ENCODE measurements at regions not wholly inside any gene's neighbourhood (a gene's known extent, or its start where the extent isn't known, plus 50 kb on each side); places are given as distances from the start of the nearest gene placed in this dataset.
"Not testable (repeated sequence)": the region's sequence is repeated elsewhere in the genome, so short reads cannot be mapped to it uniquely, and the experiment has no call there.

GRCh38 chr10:21135023-21135931 is 238.2 kb upstream of the NEBL start:
- peak; percentile 88 for DNase-seq (ENCODE audit: low spot score)
- in situ Hi-C loops (cut with HindIII; ENCODE audit: low sequenced_read_pairs) = no loop called here

DNA sequence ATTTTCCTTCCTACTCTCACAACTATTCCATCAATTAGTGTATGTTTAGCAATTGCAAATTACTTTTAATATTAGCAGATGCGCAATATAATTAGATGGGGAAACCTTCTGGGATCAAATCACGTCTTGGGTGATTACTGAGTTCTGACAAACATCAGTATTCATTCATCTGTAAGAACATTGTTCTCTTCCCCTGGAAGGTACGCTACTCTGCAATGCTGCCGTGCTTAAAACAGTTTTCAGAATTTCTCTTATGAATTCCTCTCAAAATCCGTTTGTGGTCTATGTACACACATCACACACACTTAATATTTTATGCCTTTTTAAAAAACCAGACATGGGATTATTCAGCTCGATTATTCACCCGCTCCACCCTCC is 237.5 kb upstream of the NEBL start:
- in situ Hi-C loops (cut with HindIII; ENCODE audit: low sequenced_read_pairs) = no loop called here
- DNase-seq (ENCODE audit: low spot score) = no peak

- in situ Hi-C loops (cut with HindIII; ENCODE audit: low sequenced_read_pairs) = no loop called here
- DNase-seq (ENCODE audit: low spot score) = no peak
Measured at GRCh38 chr10:21130683-21131442, 233.8 kb upstream of the NEBL start.

DNA sequence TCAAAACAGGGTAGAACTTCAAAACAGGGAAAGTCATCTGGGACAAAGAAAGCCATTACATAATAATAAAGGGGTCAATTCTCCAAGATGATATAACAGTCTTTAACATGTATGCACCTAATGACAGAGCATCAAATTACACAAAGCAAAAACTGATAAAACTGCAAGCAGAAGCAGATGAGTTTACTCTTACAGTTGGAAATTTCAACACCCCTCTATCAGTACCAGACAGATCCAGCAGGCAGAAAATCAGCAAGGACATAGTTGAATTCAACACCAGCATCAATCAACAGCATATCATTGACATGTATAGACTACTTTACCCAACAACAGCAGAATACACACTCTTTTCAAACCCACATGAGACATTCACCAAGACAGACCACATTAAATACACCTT is 233.0 kb upstream of the NEBL start:
- in situ Hi-C loops (cut with HindIII; ENCODE audit: low sequenced_read_pairs) = no loop called here
- DNase-seq (ENCODE audit: low spot score) = no peak

DNA sequence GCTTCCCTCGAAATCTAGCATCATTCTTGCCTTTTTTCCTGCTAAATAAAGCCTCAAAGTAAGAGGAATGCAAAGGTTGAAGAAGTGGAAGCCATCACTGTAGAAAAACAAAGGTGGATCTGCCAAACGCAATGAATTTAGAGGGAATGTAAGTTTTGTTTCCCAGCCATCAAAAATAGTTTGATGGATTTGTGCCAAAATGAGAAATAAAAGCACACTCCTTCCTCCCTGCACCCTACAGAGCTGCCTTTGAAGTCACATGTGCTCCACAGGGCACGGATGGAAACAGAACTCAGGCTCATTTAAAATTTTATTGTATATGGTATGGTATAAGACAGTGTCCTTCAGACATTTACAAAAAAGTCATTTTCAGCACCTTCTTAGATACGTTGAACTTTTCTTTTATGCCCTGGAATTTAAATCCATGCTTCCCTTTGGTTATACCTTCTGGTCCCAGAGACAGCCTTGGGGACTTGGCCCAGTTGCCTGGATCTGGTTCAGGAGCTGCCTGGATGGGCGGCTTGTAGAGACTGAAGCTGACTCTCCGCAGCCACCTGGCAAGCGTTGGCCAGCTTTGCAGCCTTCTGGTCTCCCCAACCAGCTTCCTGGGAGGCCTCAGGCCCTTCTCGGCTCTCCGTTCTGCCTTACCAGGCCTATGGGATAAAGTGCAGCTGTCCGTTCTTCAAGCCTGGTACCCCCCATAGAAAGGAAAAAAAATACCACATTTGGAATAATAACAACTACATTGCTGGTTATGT is 228.5 kb upstream of the NEBL start:
- in situ Hi-C loops (cut with HindIII; ENCODE audit: low sequenced_read_pairs) = no loop called here
- peak; percentile 98 for DNase-seq (ENCODE audit: low spot score)

GRCh38 chr10:21122907-21123306 is 225.8 kb upstream of the NEBL start:
- in situ Hi-C loops (cut with HindIII; ENCODE audit: low sequenced_read_pairs) = no loop called here

DNA sequence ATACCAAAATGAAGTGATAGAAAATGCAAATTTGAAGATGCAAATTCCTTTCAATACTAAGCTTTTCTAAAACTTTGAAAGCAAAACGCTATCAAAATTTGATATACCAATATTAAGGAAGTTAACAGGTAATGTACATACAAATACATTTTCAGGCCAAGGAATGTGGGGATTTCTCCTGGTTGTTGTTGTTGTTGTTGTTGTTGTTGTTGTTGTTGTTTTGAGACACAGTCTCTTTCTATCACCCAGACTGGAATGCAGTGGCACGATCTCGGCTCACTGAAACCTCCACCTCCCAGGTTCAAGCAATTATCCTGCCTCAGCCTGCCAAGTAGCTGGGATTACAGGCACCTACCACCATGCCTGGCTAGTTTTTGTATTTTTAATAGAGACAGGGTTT is 224.7 kb upstream of the NEBL start:
- in situ Hi-C loops (cut with HindIII; ENCODE audit: low sequenced_read_pairs); DNase-seq (ENCODE audit: low spot score): not testable (repeated sequence)

More at GRCh38 chr10:21122907-21123306, 225.8 kb upstream of the NEBL start:
- no peak for DNase-seq (ENCODE audit: low spot score)

DNA sequence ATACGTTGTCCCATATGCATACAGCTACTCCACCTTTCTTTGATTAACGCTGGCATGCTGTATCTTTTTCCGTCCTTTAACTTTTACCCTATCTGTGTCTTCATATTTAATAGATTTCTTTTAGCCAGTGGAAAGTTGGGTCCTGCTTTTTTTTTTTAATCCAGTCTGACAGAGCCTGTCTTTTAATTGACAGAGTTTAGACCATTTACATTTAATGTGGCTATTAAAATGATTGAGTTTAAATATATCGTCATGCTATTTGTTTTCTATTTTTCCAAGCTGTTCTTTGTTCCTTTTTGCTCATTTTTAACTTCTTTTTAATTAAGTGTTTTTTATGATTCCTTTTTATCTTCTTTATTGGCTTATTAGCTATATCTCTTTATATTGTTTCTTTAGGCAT is 217.6 kb upstream of the NEBL start:
- DNase-seq (ENCODE audit: low spot score) = no peak
- in situ Hi-C loops (cut with HindIII; ENCODE audit: low sequenced_read_pairs) = no loop called here

- DNase-seq (ENCODE audit: low spot score) = no peak
- in situ Hi-C loops (cut with HindIII; ENCODE audit: low sequenced_read_pairs) = no loop called here
Measured at GRCh38 chr10:21110358-21110757, 213.2 kb upstream of the NEBL start.

DNA sequence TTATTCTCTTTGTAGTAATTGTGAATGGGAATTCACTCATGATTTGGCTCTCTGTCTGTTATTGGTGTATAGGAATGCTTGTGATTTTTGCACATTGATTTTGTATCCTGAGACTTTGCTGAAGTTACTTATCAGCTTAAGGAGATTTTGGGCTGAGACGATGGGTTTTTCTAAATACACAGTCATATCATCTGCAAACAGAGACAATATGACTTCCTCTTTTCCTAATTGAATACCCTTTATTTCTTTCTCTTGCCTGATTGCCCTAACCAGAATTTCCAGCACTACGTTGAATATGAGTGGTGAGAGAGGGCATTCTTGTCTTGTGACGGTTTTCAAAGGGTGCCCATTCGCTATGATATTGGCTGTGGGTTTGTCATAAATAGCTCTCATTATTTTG is 209.8 kb upstream of the NEBL start:
- in situ Hi-C loops (cut with HindIII; ENCODE audit: low sequenced_read_pairs); DNase-seq (ENCODE audit: low spot score): not testable (repeated sequence)

DNA sequence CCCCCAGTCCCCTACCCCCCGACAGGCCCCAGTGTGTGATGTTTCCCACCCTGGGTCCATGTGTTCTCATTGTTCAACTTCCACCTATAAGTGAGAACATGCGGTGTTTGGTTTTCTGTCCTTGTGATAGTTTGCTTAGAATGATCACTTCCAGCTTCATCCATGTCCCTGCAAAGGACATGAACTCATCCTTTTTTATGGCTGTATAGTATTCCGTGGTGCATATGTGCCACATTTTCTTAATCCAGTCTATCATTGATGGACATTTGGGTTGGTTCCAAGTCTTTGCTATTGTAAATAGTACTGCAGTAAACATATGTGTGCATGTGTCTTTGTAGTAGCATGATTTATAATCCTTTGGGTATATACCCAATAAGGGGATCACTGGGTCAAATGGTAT is 208.2 kb upstream of the NEBL start:
- DNase-seq (ENCODE audit: low spot score); in situ Hi-C loops (cut with HindIII; ENCODE audit: low sequenced_read_pairs): not testable (repeated sequence)

DNA sequence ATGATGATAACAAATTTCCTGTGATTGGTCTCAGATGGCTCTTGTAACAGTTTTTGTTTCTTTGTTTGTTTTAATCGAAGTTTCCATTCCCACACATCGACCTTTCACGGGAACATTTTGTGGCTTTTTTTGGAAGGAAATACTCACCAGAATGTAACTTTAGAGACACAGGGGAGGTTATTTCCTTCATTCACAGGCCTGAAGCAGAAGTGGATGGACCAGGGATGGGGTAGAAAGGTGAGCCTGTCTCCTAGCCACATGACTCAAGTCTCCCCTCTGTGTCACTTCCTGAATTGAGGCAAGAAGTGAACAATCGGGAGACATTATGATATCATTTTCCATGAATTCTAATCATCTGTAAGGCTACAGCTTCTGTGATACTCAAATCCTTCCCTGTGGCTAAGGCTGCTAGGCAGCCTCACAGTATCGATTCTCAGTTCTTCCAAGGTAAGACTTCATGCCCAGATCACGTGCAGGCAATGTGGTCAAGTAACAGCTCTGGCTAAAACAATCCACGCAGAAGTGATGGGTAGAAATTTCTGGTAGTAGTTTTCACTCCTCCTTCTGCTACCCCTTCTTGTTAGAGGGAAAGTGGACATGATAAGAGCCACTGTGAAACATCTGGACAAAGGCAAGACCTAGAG is 203.9 kb upstream of the NEBL start:
- in situ Hi-C loops (cut with HindIII; ENCODE audit: low sequenced_read_pairs) = no loop called here
- DNase-seq (ENCODE audit: low spot score) = no peak

DNA sequence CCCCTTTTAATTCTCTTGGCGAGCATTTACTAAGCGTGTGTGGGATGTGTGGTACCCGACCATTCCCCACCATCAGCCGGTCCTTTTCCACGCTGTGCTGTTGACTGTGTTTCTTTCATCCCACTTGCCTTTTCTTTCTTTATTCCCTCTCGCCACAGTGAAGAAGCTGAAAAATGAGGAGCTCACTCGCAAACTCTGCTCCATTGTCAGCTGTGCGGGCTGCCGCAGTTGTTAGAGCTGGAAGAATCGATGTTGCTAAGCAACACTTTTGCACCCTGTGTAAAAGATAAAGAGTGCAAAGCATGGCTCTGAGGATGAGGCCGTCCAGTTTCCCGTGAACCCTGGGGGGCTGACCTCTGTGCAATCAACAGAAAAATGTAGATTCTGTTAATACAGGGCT is 203.1 kb upstream of the NEBL start:
- in situ Hi-C loops (cut with HindIII; ENCODE audit: low sequenced_read_pairs) = no loop called here
- no peak for DNase-seq (ENCODE audit: low spot score)

DNA sequence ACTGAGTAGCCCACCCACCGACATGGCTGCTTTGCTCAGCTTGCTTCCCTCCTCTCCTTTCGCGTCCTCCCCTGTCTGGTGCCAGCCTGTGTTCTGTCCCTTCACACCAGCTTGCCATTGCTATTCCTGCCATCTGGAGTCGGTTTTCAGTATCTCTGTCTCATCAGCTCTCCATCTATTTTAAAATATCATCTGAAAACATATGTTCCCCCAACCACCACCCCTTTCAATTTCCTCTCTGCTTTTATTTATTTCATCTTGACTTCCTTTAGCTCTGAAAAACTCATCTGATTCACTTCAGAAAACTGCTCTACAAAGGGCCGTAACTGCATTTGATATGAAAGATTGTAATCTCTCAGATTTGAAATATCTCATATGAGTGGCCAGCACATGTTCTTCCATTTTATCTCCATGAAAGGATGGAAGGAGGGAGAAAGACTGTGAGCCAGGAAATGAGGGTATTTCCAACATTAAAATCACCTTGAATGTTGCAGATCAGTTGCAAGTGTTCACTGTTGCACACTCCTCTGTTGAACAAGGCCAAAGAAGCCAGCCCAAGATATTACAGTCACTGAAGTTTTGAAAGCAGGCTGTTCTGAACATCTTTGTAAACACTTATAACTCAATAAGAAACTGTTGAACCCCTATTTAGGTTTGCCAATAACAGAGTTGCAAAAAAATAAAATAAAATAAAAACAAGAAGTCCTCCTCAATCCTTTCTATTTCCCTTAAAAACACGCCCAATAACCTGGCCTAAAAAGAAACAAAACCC is 202.4 kb upstream of the NEBL start:
- in situ Hi-C loops (cut with HindIII; ENCODE audit: low sequenced_read_pairs) = no loop called here
- peak; percentile 96 for DNase-seq (ENCODE audit: low spot score)

GRCh38 chr10:21097926-21098355 is 200.8 kb upstream of the NEBL start:
- no peak for DNase-seq (ENCODE audit: low spot score)
- in situ Hi-C loops (cut with HindIII; ENCODE audit: low sequenced_read_pairs) = no loop called here

DNA sequence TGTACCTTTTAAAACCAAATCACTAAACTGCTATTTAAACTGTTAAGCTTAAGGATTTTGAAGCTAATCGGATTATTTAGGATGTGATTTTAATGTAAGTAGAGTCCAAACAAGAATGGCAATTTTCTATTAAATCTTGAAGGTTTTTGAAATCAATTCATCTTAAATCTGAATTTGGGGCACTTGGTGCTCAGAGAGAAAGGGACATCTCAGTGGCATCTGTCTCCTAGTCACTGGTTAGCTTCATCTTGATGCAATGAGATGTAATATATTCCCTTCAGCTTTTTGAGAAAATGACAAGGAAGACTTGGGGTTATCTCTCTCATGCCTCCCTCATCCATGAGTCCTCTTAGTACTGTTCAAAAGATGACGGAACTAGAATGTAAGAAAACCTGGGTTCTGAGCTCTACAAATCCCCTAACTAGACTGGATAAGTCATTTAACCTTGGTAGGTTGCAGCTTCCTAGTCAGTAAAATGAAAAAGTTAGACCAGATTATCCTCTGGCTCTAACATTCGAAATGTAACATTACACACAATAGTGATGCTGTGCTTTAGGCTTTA is 198.5 kb upstream of the NEBL start:
- in situ Hi-C loops (cut with HindIII; ENCODE audit: low sequenced_read_pairs) = no loop called here
- DNase-seq (ENCODE audit: low spot score) = no peak

- in situ Hi-C loops (cut with HindIII; ENCODE audit: low sequenced_read_pairs) = no loop called here
- no peak for DNase-seq (ENCODE audit: low spot score)
Measured at GRCh38 chr10:21095073-21095472, 198.0 kb upstream of the NEBL start.
